Pancreas (tissue), 10 donors: ENCODE measurements at regions not wholly inside any gene's neighbourhood (a gene's known extent, or its start where the extent isn't known, plus 50 kb on each side); places are given as distances from the start of the nearest gene placed in this dataset.

ENCODE experiments used
- ATAC-seq, 4 donors: fragments of 200-7000 bp; cut with Tn5 transposase; one replicate each; pipeline versions ENCODE4 v1.8.0 to v1.9.1; 2020; ENCODE audit warnings: mild to moderate bottlenecking in 4 of 4, moderate library complexity in 4 of 4
- DNase-seq, 6 donors: peaks; one replicate each; pipeline ENCODE4 v3.0.0-alpha.2; 2020
- FAIRE-seq: peaks from 2 replicates; lab custom pipeline; 2012; peaks lifted over from hg19 to GRCh38; lab: Jason Lieb, UNC
- H3K27ac ChIP-seq, 4 donors: fragments of 200-600 bp; sonication (generic); 1 replicate in 3 of 4; 2 replicates in 1 of 4; pipeline versions ENCODE4 v1.5.0 to v1.8.0; 2020
- H3K27me3 ChIP-seq, 4 donors: fragments of 200-600 bp; one replicate each; pipeline ENCODE4 v1.8.0; 2021
- H3K36me3 ChIP-seq, 3 donors: fragments of 200-600 bp; sonication (generic) in 1 of 3; one replicate each; pipeline versions ENCODE4 v1.5.0 to v1.8.0; 2020 to 2021
- H3K4me1 ChIP-seq, 3 donors: fragments of 200-600 bp; one replicate each; pipeline ENCODE4 v1.8.0; 2021
- H3K4me3 ChIP-seq, 4 donors: fragments of 200-600 bp; sonication (generic) in 2 of 4; one replicate each; pipeline versions ENCODE4 v1.5.0 to v1.8.0; 2020 to 2021
- H3K9me3 ChIP-seq, 4 donors: fragments of 200-600 bp; one replicate each; pipeline ENCODE4 v1.8.0; 2021
- WGBS, 2 donors: extraction: QIAGEN DNeasy Blood & Tissue Kit; methylation state at CpG; one replicate each; pipeline ENCODE4 v1.1.7; 2013; 5-methylcytosine and 5-hydroxymethylcytosine counted together
- intact Hi-C, 3 donors: fragments of 100-400 bp; cut with DNase I; formaldehyde crosslinking; loops; one replicate each; pipeline versions ENCODE4 v1.11.1 to v1.14.2; 2022
- TF ChIP-seq, protein P1 (sequence below), 4 donors: fragments of 200-600 bp; sonication (generic) in 3 of 4; IDR thresholded peaks; one replicate each; pipeline versions ENCODE4 v1.5.0 to v1.8.0; 2021; ENCODE audit warnings: antibody characterized with exemption in 4 of 4
- donor health status: healthy with polysubstance abuse.
- donor health status: DM: no; HTN: no; CAD: no; lungs with moderate emphysema.
- donor health status: DM: no; HTN: no; CAD: no.
- donor health status: control.
- donor health status: control.
- donor health status: Bipolar disorder and iron deficiency.
- donor health status: DM: yes; HTN: yes; CAD: no.
- donor health status: DM: no; HTN: no; CAD: no.
- donor health status: DM: no; HTN: no; CAD: no.
- donor health status: DM: yes; HTN: yes; CAD: no.

DNA sequence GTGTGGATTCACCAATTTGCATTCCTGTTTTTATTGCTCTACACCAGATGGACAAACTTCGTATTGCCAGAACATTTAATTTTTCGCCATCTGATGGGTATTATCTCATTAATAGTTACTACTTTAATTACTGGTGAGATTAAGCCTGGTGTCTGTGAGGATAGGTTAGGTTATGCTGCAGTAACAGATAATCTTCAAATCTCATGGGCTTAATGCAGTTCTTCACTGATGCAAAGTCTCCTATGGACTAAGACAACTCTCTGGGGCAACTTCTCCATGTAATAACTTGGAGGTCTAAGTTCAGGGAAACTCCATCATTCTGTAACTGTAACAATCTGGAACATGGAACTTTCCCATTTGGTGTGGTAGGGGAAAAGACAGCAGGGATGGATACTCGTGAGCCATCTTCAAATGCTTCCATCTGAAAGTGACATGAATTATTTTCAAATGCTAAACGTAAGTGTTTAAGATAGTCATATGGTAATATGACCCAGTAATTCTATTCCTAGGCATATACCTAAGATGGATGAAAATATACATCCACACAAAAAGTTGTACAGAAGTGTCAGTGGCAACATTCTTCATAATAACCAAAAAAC, 111.6 kb downstream of the LEPR start:
- intact Hi-C loops: no loop called here
- FAIRE-seq: no peak
- H3K27ac ChIP-seq: no peak overlapping the region
- 55 to 72% methylated on average over 4 of the region's 4 CpGs for WGBS, 2 donors
- H3K27me3 ChIP-seq: no peaks in the 10 kb centered on the region
- TF ChIP-seq, protein P1, sequence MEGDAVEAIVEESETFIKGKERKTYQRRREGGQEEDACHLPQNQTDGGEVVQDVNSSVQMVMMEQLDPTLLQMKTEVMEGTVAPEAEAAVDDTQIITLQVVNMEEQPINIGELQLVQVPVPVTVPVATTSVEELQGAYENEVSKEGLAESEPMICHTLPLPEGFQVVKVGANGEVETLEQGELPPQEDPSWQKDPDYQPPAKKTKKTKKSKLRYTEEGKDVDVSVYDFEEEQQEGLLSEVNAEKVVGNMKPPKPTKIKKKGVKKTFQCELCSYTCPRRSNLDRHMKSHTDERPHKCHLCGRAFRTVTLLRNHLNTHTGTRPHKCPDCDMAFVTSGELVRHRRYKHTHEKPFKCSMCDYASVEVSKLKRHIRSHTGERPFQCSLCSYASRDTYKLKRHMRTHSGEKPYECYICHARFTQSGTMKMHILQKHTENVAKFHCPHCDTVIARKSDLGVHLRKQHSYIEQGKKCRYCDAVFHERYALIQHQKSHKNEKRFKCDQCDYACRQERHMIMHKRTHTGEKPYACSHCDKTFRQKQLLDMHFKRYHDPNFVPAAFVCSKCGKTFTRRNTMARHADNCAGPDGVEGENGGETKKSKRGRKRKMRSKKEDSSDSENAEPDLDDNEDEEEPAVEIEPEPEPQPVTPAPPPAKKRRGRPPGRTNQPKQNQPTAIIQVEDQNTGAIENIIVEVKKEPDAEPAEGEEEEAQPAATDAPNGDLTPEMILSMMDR (IDR thresholded peaks at IDR 0.05): no peak
- H3K4me3 ChIP-seq: no peak overlapping the region
- DNase-seq: no peak
- ATAC-seq: no peak
- no peaks in the 10 kb centered on the region for H3K36me3 ChIP-seq
- peaks cover 0 to 5% (median under 1%) of the 10 kb centered on the region in 3 donors for H3K4me1 ChIP-seq
- H3K9me3 ChIP-seq: no peaks in the 10 kb centered on the region

DNA sequence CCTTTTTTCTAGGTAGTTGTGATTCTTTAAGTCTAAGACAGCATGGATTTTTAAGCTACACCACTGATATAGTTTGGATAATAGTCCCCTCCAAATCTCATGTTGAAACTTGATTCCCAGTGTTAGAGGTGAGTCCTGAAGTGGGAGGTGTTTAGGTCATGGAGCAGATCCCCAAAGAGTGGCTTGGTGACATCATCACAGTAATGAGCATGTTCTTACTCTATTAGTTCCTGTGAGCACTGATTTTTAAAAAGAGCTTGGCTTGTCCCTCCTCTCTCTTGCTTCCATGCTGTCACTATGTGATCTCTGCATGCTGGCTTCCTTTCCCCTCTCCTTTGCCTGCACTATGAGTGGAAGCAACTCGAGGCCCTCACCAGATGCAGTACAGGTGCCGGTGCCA, 115.5 kb downstream of the LEPR start:
- intact Hi-C loops: no loop called here

DNA sequence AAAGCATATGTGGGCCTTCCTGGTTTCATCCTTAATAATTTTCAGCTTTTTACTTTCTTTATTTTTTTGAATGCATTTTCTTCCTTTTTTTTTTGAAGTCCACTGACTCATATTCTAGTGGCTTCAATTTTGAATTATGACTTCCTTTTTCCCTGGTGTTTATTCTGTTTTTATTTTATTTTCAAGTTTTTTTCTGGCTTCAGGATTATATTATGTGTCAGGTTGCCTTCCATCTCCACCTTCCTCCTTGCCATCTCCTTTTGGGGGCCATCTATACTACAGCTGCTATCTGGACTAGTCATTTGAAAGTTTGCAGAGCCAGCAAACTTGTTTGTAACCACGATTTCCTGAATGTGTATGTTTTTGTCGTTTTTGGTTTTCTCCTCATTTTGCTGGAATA, 117.6 kb downstream of the LEPR start:
- no peaks in the 10 kb centered on the region for H3K9me3 ChIP-seq
- intact Hi-C loops: no loop called here
- no peak for DNase-seq
- ATAC-seq: no peak
- no peaks in the 10 kb centered on the region for H3K27me3 ChIP-seq
- no peak overlapping the region for H3K4me3 ChIP-seq
- no peak overlapping the region for H3K27ac ChIP-seq
- no peaks in the 10 kb centered on the region for H3K4me1 ChIP-seq
- WGBS, 2 donors: 67 to 77% methylated on average over 2 of the region's 2 CpGs
- FAIRE-seq: no peak
- TF ChIP-seq, protein P1 (IDR thresholded peaks at IDR 0.05): no peak
- no peaks in the 10 kb centered on the region for H3K36me3 ChIP-seq

More for the DNA sequence above, 115.5 kb downstream of the LEPR start:
- WGBS, 2 donors: 84 to 90% methylated on average over 2 of the region's 2 CpGs
- no peak for DNase-seq
- Histone ChIP-seq H3K27me3 (no peaks in the 10 kb centered on the region), H3K9me3 (no peaks in the 10 kb centered on the region), H3K4me3 (no peak overlapping the region), H3K36me3 (no peaks in the 10 kb centered on the region), H3K27ac (no peak overlapping the region), H3K4me1 (no peaks in the 10 kb centered on the region)
- ATAC-seq: no peak
- no peak for FAIRE-seq
- TF ChIP-seq, protein P1 (IDR thresholded peaks at IDR 0.05): no peak

DNA sequence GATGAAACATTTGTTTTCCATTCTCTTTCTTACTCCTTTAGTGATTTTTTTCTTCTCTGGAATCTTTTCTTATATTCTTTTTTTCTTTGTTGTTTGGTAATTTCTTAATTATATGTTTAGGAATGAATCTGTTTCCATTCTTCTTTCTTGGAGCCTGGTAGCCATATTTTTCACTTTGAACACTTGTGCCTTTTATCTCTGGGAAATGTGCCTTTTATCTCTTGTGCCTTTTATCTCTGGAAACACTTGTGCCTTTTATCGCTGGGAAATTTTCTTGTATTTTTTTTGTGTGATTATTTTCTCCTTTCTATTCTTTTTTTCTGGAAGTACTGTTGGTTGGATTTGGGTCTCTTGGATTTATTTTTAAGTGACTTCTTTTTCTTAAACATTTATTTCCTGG, 118.2 kb downstream of the LEPR start:
- DNase-seq (no peak), ATAC-seq (no peak), FAIRE-seq (no peak)
- Histone ChIP-seq H3K4me3 (no peak overlapping the region), H3K9me3 (no peaks in the 10 kb centered on the region), H3K36me3 (no peaks in the 10 kb centered on the region), H3K27ac (no peak overlapping the region), H3K4me1 (no peaks in the 10 kb centered on the region), H3K27me3 (no peaks in the 10 kb centered on the region)
- intact Hi-C loops: no loop called here
- WGBS, 2 donors: 6 to 15% methylated on average over 1 of the region's 1 CpG
- TF ChIP-seq, protein P1 (IDR thresholded peaks at IDR 0.05): no peak

DNA sequence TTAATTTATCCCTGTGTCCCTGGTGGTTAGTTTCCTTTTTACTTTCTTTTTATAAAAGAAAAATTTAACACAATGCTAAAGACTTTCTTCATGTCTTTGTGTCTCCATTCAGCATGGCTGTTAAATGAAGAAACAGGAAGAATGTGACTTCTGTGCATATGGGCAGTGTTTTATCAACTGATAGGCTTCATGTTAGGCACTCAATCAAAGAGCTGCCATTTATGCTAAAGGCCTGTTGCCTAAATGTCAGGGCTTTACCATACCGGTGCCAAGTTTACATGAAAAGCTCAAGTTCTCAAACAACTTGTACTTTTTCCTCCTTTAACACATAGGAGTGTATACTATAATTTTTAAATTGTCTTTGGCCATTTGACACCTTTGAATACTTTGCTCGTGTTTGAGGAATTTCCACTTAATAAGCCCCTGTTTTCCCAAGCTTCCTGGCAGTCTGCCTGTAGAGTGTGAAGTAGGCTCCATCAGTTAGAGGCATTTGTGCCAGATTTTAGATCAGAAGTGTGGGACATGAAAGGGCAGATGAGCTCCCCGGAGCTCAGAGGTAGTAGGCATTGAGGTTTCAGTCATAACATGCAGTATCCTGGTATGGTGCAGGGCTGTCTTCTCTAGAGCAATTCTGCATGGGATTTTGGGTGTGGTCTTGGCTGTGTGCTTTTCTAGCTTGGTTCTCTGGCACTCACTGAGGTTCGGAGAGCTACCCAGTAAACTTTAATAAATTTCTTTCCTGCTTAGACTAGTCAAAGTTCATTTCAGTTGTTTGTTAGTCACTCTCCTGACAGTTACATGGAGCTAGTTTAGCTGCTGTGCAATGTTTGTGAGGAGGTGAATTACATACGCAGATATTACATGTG, 119.0 kb downstream of the LEPR start:
- FAIRE-seq: no peak
- TF ChIP-seq, protein P1 (IDR thresholded peaks at IDR 0.05): no peak
- WGBS, 2 donors: 73% methylated on average over 5 of the region's 5 CpGs
- no peak overlapping the region for H3K27ac ChIP-seq
- ATAC-seq: no peak
- no peak overlapping the region for H3K4me3 ChIP-seq
- H3K27me3 ChIP-seq: no peaks in the 10 kb centered on the region
- no peaks in the 10 kb centered on the region for H3K36me3 ChIP-seq
- H3K4me1 ChIP-seq: no peaks in the 10 kb centered on the region
- DNase-seq: no peak
- no peaks in the 10 kb centered on the region for H3K9me3 ChIP-seq
- intact Hi-C loops: no loop called here
